Right kidney (tissue), 1 donor: ENCODE measurements at regions not wholly inside any gene's neighbourhood (a gene's known extent, or its start where the extent isn't known, plus 50 kb on each side); places are given as distances from the start of the nearest gene placed in this dataset.

Experiments used
- DNase-seq: peaks from one replicate; pipeline ENCODE4 v3.0.0-alpha.2; 2016

DNA sequence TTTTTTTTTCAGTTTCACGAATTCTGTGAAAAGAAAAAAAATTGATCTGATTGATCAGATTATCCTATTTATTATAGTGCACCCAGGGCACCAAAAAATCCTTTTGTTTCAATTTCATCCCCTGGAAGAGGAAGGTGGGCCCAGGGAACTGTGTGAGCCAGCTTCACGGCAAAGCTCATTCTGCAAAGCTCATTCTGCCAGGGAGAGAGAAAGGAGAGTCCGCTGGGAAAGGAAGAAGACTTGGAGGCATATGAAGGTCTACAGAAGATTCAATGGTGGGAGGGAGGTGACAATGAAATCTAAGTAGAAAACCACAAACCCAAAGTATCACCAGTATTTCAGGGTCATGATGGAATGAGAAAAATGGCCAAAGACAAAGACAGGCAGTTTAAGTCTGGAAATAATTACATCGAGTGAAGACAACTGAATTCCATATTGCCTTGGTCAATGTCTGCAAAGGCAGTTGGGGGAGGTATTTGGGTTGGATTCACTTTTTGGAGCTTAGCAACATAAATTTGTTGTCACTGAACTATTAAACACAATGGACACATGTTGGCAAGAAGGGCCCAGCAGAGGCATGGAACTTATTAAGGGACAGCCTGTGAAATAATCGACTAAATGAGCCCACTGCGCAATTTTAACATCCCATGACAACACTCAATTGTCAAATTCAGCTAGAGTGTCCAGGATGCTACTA, 587.8 kb upstream of the MKI67 start:
- DNase-seq = no peak

DNA sequence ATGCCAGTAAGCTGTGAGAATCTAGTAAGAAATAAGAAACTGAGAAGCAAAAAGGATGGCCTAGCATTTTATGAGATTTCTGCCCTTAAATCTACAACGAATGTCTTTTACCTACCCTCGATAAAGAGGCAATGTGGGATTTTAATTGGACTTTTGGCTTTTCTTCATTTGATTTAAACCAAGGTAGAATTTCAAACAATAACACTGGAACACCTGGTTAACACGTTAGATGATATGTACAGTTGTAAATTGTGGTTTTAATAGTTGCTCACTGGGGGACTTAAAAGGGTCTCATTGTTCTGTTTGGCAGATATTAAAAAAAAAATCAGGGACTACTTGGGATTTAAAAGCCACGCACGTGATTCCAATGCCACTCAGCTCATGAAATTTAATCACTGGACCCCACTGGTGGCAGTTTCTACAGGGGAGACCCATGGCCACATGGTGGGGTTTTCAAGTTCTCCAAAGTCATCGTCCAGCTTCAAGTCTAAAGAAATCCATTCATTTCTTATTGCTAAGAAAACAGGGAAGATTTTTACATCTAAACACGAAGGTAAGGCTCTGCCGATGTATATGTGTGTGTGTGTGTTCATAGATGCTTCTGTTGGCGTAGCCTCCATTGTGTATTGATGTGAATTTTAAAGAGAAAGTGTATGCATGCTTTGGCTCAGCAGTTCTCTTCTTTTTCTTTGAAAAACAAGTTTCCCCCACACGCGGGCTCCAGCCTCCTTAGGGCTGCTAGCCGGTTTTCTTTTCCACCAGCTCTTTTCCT, 588.6 kb upstream of the MKI67 start:
- DNase-seq = no peak

GRCh38 chr10:128716181-128716580, 590.0 kb upstream of the MKI67 start:
- no peak for DNase-seq

DNA sequence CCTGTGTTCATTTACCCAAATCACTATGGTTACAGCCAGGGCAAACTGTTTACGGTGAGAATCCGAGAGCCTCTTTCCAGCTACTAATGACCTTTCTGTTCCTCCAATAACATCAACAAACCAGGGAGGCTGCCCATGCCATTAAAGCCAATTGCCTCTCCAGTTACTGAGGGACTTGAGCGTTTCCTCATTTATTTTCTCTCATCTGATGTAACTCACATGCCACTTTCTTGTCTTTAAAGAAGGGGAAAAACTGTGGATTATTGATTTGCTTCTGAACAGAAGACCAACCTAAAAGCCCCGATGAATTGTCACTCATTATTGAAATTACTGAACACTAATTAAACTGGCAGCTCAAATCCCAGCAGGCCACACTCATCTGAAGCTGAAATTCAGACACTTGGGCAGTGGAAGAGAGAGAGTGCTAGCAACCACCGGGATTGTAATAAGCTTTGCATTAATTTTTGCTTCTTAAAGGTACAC, 595.8 kb upstream of the MKI67 start:
- no peak for DNase-seq

- DNase-seq = no peak
These were observed 596.7 kb upstream of the MKI67 start for GRCh38 chr10:128722947-128723346.

GRCh38 chr10:128723631-128724205, 597.5 kb upstream of the MKI67 start:
- DNase-seq = no peak

GRCh38 chr10:128725531-128725930, 599.3 kb upstream of the MKI67 start:
- no peak for DNase-seq

DNA sequence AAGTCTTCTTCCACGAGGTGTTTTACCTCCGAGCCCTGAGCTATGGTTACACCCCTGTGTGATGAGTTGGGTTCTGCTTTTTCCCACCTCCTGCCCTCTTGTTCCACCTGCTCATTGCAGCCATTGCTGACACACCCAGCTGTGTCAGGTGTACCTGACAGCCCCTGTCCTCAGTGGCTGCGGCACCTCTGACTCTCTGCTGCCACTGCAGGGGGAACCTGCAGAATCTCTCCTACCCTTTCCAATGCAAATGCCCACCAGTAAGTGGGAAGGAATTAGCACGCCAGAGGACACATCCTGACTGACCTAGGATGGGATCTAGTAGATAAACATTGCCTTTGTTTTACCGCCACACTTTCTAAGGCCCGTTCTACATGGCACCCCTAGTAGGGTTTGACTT, 600.9 kb upstream of the MKI67 start:
- no peak for DNase-seq

- no peak for DNase-seq
These were observed 603.7 kb upstream of the MKI67 start for GRCh38 chr10:128729910-128730420.

GRCh38 chr10:128730922-128731321, 604.7 kb upstream of the MKI67 start:
- no peak for DNase-seq

- no peak for DNase-seq
These were observed 607.9 kb upstream of the MKI67 start for GRCh38 chr10:128734161-128734560.

DNA sequence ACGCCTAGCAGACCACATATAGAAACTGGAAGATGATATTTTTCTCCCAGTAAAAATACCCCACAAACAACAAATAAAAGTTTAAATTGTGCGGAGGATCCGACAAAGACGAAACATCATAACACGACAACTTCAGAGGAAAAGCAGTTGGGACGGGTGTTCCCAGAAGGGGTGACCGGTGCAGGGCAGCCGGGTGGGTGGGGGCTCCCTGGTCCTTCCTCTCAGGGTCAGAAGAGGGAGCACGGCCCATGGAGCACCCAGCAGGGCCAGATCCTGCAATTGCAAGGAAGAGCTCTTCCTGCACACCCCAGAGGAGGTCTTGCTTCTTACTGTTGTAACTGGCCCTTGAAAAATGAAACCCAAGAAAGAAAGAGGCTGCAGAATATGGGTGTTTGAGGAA, 608.5 kb upstream of the MKI67 start:
- DNase-seq = no peak

GRCh38 chr10:128735996-128736395, 609.8 kb upstream of the MKI67 start:
- no peak for DNase-seq

DNA sequence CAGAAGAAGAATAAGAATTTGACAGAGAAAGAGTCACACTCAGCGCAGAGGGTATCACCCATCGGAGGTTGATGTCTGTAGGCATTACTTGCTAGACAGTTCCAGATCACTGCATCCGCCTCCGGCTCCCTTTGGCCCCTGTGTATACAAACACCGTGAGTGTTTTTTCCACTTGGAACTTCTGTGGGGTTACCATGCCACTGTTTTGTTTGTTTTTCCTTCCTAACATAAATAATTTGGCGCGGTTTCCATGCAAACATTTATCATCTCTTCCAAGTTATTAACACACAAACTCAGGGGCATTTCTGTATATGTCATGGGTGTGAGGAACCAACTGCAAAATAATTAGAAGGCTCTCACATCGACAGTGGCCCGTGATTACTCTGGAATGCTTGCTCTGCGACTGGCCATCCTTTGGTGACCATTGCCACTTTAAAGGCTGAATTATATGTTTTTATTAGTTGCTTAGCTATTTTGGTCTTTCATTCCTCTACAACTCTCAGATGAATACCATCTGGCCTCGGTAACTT, 612.2 kb upstream of the MKI67 start:
- DNase-seq = peak; percentile 31

GRCh38 chr10:128739930-128740329, 613.7 kb upstream of the MKI67 start:
- no peak for DNase-seq

DNA sequence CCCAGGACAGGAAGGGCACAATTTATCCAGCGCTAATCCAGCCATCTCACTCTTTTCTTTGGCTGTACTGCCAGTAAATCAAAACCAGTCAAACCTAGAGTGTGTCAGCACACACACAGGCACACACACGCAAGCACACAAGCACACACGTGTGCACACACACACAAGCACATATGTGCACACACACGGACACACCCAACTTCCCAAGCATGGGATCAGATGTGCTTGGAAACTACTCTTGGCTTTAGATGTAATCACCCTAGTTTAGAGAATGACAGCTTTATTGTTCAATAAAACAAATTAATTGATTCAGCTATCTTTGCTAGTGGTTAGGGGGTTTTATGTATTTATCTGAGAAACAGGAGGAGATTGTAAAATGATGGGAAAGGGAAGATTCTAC, 615.0 kb upstream of the MKI67 start:
- peak; percentile 26 for DNase-seq

DNA sequence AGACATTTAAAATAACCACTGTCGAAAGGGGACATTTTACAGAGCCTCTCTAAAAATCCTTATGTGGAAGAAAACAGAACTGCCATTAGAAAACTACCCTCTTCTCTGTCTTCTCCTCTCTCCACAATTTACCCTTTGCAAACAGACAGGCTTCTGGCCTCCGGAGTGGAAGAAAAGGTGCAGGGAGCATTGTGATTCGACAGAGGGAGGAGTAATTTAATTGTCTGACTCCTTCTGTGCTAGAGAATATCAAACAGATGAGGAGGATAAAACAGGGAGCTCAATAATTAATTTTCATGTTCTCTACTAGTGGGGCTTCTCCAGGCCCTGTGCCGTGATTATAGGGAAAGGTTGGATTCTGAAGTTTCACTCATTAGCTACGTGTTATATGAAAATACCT, 615.5 kb upstream of the MKI67 start:
- DNase-seq = no peak

DNA sequence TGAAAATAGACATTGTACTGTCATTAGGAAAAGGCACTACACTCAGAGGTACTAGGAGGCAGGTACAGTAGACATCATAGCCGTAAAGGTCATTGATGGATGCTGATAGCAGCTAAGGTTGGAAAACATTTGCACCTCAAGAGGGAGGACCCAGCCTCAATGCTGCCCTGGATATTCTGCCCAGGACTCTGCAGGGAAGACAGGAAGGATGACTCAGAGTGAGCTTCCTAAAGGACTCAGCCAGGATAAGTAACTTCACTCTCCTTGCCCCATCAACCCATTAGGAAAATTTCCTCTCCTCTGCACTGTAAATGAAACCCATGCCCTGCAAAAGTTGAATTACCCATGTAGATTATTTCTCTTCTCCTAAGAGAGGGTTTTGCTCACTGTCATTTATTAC, 617.9 kb upstream of the MKI67 start:
- no peak for DNase-seq

DNA sequence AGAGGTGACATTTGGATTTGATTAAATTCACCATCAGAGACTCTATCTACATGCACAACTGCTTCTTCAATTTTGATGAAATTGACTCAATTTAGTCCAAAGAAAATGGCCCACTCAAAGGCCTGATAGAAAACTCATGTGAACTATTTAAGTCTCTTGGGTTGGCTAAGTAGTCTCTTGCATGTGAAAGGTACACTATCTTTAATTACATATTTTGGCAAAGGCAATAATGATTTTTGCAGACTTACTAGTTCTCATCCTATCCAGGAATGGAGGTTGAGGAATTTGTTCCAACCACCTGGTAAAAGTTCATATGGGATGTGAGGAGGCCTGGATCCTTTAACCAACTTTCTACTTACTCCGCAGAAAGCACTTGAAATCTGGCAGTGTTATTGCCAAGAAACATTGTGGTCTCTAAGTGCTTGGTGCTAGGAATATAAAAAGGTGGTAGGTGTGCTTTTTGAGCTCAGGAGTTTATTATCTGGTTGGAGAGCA, 618.6 kb upstream of the MKI67 start:
- DNase-seq = no peak

GRCh38 chr10:128747582-128748346, 621.5 kb upstream of the MKI67 start:
- no peak for DNase-seq

- no peak for DNase-seq
These were observed 625.1 kb upstream of the MKI67 start for GRCh38 chr10:128751284-128751683.

GRCh38 chr10:128751851-128752250, 625.6 kb upstream of the MKI67 start:
- no peak for DNase-seq
